ENCODE measurements at regions not wholly inside any gene's neighbourhood (a gene's known extent, or its start where the extent isn't known, plus 50 kb on each side); places are given as distances from the start of the nearest gene placed in this dataset.

- Histone ChIP-seq H3K4me1 (no peaks in the 10 kb centered on the region), H3K9me3 (no peaks in the 10 kb centered on the region), H3K27ac (no peak overlapping the region), H3K4me3 (no peak overlapping the region), H3K36me3 (no peaks in the 10 kb centered on the region), H3K27me3 (no peaks in the 10 kb centered on the region)
- DNase-seq (ENCODE audit: extremely low spot score in 2 of 2): no peak
- intact Hi-C loops (cut with DNase I): no loop called here
- TF ChIP-seq POLR2A (IDR thresholded peaks at IDR 0.05): no peak
- no peak for TF ChIP-seq POLR2AphosphoS5 (IDR thresholded peaks at IDR 0.05; ENCODE audit: insufficient read depth in 1 of 2, low read depth in 1 of 2)
- no peak for TF ChIP-seq CTCF (IDR thresholded peaks at IDR 0.05)
Observed at GRCh38 chr5:17796142-17796541, 161.9 kb downstream of the TAF11L14 start.

- DNase-seq (ENCODE audit: extremely low spot score in 2 of 2): no peak
- no peaks in the 10 kb centered on the region for H3K9me3 ChIP-seq
- no peaks in the 10 kb centered on the region for H3K4me1 ChIP-seq
- H3K4me3 ChIP-seq: no peak overlapping the region
- no peaks in the 10 kb centered on the region for H3K27me3 ChIP-seq
- no peaks in the 10 kb centered on the region for H3K36me3 ChIP-seq
- no peak overlapping the region for H3K27ac ChIP-seq
- no peak for TF ChIP-seq POLR2AphosphoS5 (IDR thresholded peaks at IDR 0.05; ENCODE audit: insufficient read depth in 1 of 2, low read depth in 1 of 2)
- TF ChIP-seq POLR2A (IDR thresholded peaks at IDR 0.05): no peak
- TF ChIP-seq CTCF (IDR thresholded peaks at IDR 0.05): no peak
- intact Hi-C loops (cut with DNase I): no loop called here
Observed at GRCh38 chr5:17796757-17797396, 162.6 kb downstream of the TAF11L14 start.

- Histone ChIP-seq H3K36me3 (no peaks in the 10 kb centered on the region), H3K27ac (no peak overlapping the region), H3K4me3 (no peak overlapping the region), H3K27me3 (no peaks in the 10 kb centered on the region), H3K4me1 (peaks cover 8% of the 10 kb centered on the region), H3K9me3 (no peaks in the 10 kb centered on the region)
- DNase-seq (ENCODE audit: extremely low spot score in 2 of 2): no peak
- TF ChIP-seq POLR2AphosphoS5 (IDR thresholded peaks at IDR 0.05; ENCODE audit: insufficient read depth in 1 of 2, low read depth in 1 of 2) (no peak), CTCF (IDR thresholded peaks at IDR 0.05) (no peak), POLR2A (IDR thresholded peaks at IDR 0.05) (no peak)
- intact Hi-C loops (cut with DNase I): no loop called here
Observed at GRCh38 chr5:17799521-17799920, 165.3 kb downstream of the TAF11L14 start.

GRCh38 chr5:17801595-17801994, 167.3 kb downstream of the TAF11L14 start:
- H3K4me1 ChIP-seq: peaks cover 8% of the 10 kb centered on the region
- no peak for DNase-seq (ENCODE audit: extremely low spot score in 2 of 2)
- H3K27me3 ChIP-seq: no peaks in the 10 kb centered on the region
- TF ChIP-seq CTCF (IDR thresholded peaks at IDR 0.05): no peak
- TF ChIP-seq POLR2A (IDR thresholded peaks at IDR 0.05): no peak
- no peak for TF ChIP-seq POLR2AphosphoS5 (IDR thresholded peaks at IDR 0.05; ENCODE audit: insufficient read depth in 1 of 2, low read depth in 1 of 2)
- H3K36me3 ChIP-seq: no peaks in the 10 kb centered on the region
- H3K9me3 ChIP-seq: no peaks in the 10 kb centered on the region
- no peak overlapping the region for H3K4me3 ChIP-seq
- intact Hi-C loops (cut with DNase I): no loop called here
- H3K27ac ChIP-seq: no peak overlapping the region

GRCh38 chr5:17802256-17802655, 168.0 kb downstream of the TAF11L14 start:
- Histone ChIP-seq H3K4me3 (no peak overlapping the region), H3K27ac (no peak overlapping the region), H3K4me1 (peaks cover 8% of the 10 kb centered on the region), H3K9me3 (no peaks in the 10 kb centered on the region), H3K36me3 (no peaks in the 10 kb centered on the region), H3K27me3 (no peaks in the 10 kb centered on the region)
- intact Hi-C loops (cut with DNase I): no loop called here
- no peak for DNase-seq (ENCODE audit: extremely low spot score in 2 of 2)
- TF ChIP-seq CTCF (IDR thresholded peaks at IDR 0.05): no peak
- no peak for TF ChIP-seq POLR2AphosphoS5 (IDR thresholded peaks at IDR 0.05; ENCODE audit: insufficient read depth in 1 of 2, low read depth in 1 of 2)
- TF ChIP-seq POLR2A (IDR thresholded peaks at IDR 0.05): no peak

Measured in vagina (tissue), 2 donors.